ENCODE measurements at regions not wholly inside any gene's neighbourhood (a gene's known extent, or its start where the extent isn't known, plus 50 kb on each side); places are given as distances from the start of the nearest gene placed in this dataset.

DNA sequence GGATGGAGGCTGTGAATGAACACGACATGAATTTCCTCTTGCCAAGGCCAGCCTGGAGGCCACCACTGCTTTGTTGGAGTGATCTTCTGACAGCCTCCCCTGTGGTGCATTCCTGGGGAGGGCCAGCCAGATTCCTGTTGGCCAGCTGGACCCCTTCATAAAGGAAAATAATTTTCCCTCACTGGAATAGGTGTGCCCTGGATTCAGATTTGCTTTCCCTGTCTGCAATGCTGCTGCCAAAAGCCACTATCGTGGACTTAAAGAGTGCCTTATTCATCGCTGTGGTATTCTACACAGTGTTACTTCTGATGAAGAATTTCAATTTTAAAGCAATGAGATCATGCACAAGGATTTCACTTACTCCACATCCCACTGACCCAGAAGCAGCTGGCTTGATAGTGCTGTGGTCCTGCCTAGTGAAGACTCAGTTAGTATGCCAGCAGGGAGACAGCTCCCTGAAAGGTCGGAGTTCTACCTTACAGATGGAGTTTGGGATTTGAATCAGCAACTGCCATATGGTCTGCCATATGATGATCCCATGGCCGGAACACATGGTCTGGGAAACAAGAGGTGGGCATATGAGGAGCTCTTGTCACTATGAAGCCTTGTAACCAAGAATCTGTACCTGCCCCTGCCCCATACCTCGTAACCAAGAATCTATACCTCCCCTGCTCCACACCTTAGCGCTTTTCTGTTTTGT lies 145.2 kb downstream of the KLF13 start:
- H4K20me1 ChIP-seq (ENCODE audit: control insufficient read depth, insufficient read depth), result no peaks in the 10 kb centered on the region
- intact Hi-C loops (cut with micrococcal nuclease; ENCODE audit: unreplicated experiment), result loop anchor here (5.0 kb wide), 1 partner anchor 35 kb away; no protein-coding TSS in a partner anchor
- FAIRE-seq (no peak), DNase-seq (ENCODE audit: low read depth, low spot score) (no peak), ATAC-seq (no peak)
- POLR2A ChIA-PET, result interaction anchor here (1.4 to 2.5 kb wide), 4 partner anchors 13 to 37 kb away, joined by 4 to 15 read pairs (median 10); no protein-coding TSS in a partner anchor
- RAD21 ChIA-PET (ENCODE audit: unreplicated experiment), result interaction anchor here (1.0 to 6.6 kb wide), 7 partner anchors 13 to 209 kb away, joined by 3 to 83 read pairs (median 6); no protein-coding TSS in a partner anchor
- no peaks in the 10 kb centered on the region for H3K27me3 ChIP-seq (replicated peaks in 1 of 2; ENCODE audit: control insufficient read depth in 2 of 2, insufficient read depth in 2 of 2, low read length in 1 of 2)
- no peak overlapping the region for H3K4me3 ChIP-seq
- no peaks in the 10 kb centered on the region for H3K36me3 ChIP-seq (ENCODE audit: control insufficient read depth in 2 of 2, insufficient read depth in 2 of 2, low read length in 1 of 2)
- CTCF ChIA-PET, result interaction anchor here (0.9 to 10.7 kb wide), 7 partner anchors 11 to 257 kb away, joined by 4 to 122 read pairs (median 18); no protein-coding TSS in a partner anchor
- peaks cover 37% of the 10 kb centered on the region for H3K4me1 ChIP-seq (ENCODE audit: control insufficient read depth, insufficient read depth, low read length)
- in situ Hi-C loops (cut with MboI), result no loop called here
- 77% methylated on average over 7 of the region's 7 CpGs for WGBS (ENCODE audit: insufficient coverage, insufficient replicate concordance, low lambda C conversion rate, missing lambda C conversion rate)
- BruUV-seq (replicated peaks), result no TSS peak
- no peak overlapping the region for H3K9ac ChIP-seq (ENCODE audit: control insufficient read depth, insufficient read depth, low read length)
- no peaks in the 10 kb centered on the region for H3K79me2 ChIP-seq (ENCODE audit: control insufficient read depth, insufficient read depth, low read length)
- SMC1A ChIA-PET (ENCODE audit: uncharacterized antibody, unreplicated experiment), result interaction anchor here (0.8 to 7.0 kb wide), 15 partner anchors 9 to 613 kb away, joined by 3 to 48 read pairs (median 7); no protein-coding TSS in a partner anchor
- peak overlapping the region; percentile 38; the same call in 1 of the 2 replicates for H2AFZ ChIP-seq (ENCODE audit: control insufficient read depth, low read depth, low read length)
- H3K27ac ChIP-seq (ENCODE audit: control insufficient read depth, insufficient read depth), result peak overlapping the region; percentile 92
- peak overlapping the region; percentile 86; the same call in 1 of the 2 replicates for H3K4me2 ChIP-seq (ENCODE audit: control insufficient read depth, insufficient read depth)
- no peaks in the 10 kb centered on the region for H3K9me3 ChIP-seq (replicated peaks; ENCODE audit: control insufficient read depth, insufficient read depth, low read length)
- no peak for TF ChIP-seq BACH1 (IDR thresholded peaks at IDR 0.05; ENCODE audit: borderline replicate concordance)
- TF ChIP-seq CHD2 (IDR thresholded peaks at IDR 0.05; ENCODE audit: borderline replicate concordance, low read depth, low read length), result no peak
- no peak for TF ChIP-seq IRF3 (IDR thresholded peaks at IDR 0.05)
- TF ChIP-seq SP1 (IDR thresholded peaks at IDR 0.05; ENCODE audit: low read depth, low read length), result no peak
- no peak for TF ChIP-seq CEBPB (IDR thresholded peaks at IDR 0.05; ENCODE audit: borderline replicate concordance in 1 of 2, low read depth in 2 of 2, low read length in 2 of 2)
- TF ChIP-seq, protein P1, sequence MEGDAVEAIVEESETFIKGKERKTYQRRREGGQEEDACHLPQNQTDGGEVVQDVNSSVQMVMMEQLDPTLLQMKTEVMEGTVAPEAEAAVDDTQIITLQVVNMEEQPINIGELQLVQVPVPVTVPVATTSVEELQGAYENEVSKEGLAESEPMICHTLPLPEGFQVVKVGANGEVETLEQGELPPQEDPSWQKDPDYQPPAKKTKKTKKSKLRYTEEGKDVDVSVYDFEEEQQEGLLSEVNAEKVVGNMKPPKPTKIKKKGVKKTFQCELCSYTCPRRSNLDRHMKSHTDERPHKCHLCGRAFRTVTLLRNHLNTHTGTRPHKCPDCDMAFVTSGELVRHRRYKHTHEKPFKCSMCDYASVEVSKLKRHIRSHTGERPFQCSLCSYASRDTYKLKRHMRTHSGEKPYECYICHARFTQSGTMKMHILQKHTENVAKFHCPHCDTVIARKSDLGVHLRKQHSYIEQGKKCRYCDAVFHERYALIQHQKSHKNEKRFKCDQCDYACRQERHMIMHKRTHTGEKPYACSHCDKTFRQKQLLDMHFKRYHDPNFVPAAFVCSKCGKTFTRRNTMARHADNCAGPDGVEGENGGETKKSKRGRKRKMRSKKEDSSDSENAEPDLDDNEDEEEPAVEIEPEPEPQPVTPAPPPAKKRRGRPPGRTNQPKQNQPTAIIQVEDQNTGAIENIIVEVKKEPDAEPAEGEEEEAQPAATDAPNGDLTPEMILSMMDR (IDR thresholded peaks at IDR 0.05 in 2 of 3, conservative IDR thresholded peaks at IDR 0.05 in 1 of 3; ENCODE audit: control insufficient read depth in 2 of 3, extremely low read depth in 1 of 3, insufficient read depth in 1 of 3, low read depth in 3 of 3, low read length in 3 of 3), result no peak
- no peak for TF ChIP-seq DPF2 (IDR thresholded peaks at IDR 0.05)
- no peak for TF ChIP-seq E2F8 (IDR thresholded peaks at IDR 0.05; ENCODE audit: low read depth, partially characterized antibody)
- no peak for TF ChIP-seq HDGF (IDR thresholded peaks at IDR 0.05)
- TF ChIP-seq ZBED1 (IDR thresholded peaks at IDR 0.05; ENCODE audit: borderline replicate concordance), result no peak
- no peak for TF ChIP-seq TARDBP (IDR thresholded peaks at IDR 0.05; ENCODE audit: borderline replicate concordance)
- TF ChIP-seq SREBF2 (IDR thresholded peaks at IDR 0.05; ENCODE audit: low read length), result no peak
- TF ChIP-seq E4F1 (IDR thresholded peaks at IDR 0.05; ENCODE audit: borderline replicate concordance, partially characterized antibody), result no peak
- TF ChIP-seq EZH2 (IDR thresholded peaks at IDR 0.05; ENCODE audit: borderline replicate concordance, control insufficient read depth, low read depth, low read length), result no peak
- no peak for TF ChIP-seq MTA3 (IDR thresholded peaks at IDR 0.05; ENCODE audit: borderline replicate concordance, low read length)
- no peak for TF ChIP-seq SMC3 (IDR thresholded peaks at IDR 0.05; ENCODE audit: borderline replicate concordance, low read length)

Measured in GM12878 (cell line).